GM21619 (cell line): ENCODE measurements at regions not wholly inside any gene's neighbourhood (a gene's known extent, or its start where the extent isn't known, plus 50 kb on each side); places are given as distances from the start of the nearest gene placed in this dataset.

Experiments
- ATAC-seq: cut with Tn5 transposase; IDR thresholded peaks from one replicate; pipeline ENCODE4 v1.9.1; 2021; ENCODE audit not compliant: unreplicated experiment

DNA sequence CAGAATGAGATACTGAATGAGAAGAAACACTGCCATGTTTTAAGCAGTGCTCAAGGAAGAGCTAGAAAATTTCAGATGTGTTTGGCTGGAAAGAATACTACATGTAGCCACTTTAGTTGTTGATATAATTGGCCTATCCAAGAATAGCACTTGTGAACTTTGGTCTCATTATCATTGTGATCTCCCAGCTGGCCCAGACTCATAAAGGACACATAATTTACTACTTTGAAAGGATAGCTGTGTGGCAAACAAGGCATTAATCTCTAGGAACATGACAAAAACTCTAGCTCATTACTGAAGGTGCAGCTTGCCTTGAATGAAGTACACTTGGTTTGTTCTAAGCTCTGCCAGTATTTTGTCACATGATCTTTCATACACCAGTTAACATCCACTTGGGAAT is 356.3 kb downstream of the CSNK1G3 start:
- no peak for ATAC-seq

GRCh38 chr5:123865641-123866040 is 353.7 kb downstream of the CSNK1G3 start:
- ATAC-seq = no peak

DNA sequence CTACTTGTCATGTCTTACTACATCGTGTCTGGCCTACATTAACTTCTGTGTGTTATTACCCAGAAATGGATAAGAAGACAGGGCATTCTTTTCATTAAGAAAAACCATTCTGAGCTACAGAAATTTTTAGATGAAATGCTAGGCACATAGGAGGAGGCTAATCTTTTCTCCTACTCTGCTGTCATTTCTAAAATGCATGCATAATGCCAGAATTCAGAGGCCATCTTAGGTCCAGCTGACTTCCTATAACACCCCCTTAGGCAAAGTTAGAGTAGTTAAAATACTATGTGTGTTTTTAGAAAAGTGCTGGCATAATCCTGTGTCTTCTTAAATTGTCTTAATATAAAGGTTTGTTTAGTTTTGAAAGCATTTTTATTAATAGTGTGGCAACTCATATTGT is 352.6 kb downstream of the CSNK1G3 start:
- ATAC-seq = no peak

DNA sequence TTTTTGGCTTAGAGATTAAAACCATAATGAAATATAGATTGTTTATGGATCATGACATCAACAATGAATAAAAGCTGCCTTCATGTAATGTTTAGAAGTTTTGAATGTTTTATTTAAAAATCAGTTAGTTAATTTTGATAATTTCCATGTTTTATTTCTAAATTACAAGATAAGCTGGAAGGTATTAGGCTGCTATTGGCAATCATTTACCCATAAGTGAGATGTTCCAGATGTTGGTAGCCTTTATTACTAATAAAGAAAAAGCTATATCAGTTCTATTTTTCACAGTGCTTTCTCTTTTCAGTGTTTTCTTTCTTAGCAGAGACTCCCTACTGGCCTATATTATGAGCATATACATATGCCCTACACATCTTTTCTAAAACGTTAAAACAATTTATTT is 347.0 kb downstream of the CSNK1G3 start:
- no peak for ATAC-seq

GRCh38 chr5:123856766-123857165 is 344.8 kb downstream of the CSNK1G3 start:
- no peak for ATAC-seq

DNA sequence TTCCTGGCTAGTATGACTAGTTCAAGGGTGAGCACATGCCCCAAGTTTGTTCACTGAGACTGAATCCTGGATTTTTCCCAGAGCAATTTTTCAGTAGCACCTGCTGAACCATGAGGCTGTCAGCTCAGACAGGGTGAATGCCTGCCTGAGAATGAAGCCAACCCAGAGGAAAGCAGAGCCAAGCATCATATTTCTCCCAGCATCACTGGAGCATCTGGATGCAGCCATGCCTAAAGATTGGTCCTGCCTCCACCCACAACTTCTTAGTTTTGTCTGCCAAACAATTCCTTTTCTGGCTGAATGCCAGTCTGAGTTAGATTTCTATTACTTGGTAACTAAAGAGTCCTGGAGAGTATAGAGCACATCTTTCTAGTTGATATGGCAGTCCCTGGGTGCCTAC is 343.6 kb downstream of the CSNK1G3 start:
- ATAC-seq = no peak

DNA sequence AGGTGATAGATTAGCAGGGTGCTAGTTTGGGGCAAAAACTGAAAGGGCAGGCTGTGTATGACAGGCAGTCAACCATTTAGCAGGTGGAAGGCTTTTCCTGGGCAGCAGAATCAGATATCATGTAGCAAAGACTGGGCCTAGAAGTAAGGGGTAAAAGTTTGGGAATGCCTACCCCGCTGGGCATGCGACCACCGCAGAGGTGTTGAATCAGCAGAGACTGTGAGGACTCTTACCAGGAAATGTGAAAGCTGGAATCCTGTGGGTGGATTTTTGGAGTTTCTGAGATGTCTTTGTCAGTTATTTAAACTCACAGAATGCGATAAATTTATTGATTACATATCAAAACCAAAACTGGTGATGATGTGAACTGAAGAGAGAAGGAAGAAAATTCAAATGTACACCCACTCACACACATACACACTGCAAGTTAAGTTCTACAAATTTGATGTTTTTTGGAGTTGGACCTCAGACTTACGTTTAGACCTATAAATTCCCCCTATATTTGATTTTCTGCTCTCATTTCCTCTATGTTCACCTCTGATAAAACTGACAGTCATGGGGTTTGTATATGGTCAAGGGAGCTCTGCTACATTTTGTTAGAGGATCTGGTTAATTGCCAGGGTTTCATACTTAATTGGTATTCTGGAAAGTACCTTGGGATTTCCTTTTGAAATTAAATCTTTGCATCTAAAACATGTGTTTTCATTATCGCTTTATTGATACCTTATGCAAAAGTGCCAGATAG is 333.6 kb downstream of the CSNK1G3 start:
- no peak for ATAC-seq

- no peak for ATAC-seq
These were observed 332.9 kb downstream of the CSNK1G3 start for GRCh38 chr5:123844873-123845272.

DNA sequence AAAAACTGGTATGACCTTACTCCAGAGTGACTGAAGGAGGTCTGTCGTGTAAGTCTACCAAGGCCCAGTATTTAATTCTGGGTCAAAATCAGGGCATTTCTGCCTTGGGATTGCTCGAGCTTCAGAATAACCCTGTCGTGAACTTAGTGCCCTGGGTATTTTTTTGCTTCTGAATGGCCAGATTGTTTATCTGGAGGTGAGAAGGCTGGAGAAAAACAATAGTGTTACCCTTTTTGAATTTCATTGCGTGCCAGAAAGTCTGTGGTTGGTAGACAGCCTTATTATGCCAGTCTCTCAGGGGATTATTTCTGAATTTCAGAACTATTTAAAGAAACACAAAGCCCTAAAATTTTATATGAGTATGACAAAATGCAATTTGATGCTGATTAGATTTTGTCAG is 323.4 kb downstream of the CSNK1G3 start:
- no peak for ATAC-seq

DNA sequence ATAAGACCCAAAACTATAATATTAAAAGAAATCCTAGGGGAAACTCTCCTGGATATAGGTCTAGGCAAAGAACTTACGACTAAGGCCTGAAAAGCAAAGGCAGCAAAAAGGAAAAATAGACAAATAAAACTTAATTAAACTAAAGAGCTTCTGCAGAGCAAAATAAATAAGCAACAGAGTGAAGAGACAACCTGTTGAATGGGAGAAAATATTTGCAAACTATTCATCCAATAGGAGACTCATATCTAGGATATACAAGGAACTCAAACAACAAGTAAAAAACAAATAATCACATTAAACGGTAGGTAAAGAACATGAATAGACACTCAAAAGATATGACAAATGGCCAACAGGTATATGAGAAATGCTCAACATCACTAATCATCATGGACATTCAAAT is 318.6 kb downstream of the CSNK1G3 start:
- ATAC-seq = no peak

- no peak for ATAC-seq
These were observed 315.8 kb downstream of the CSNK1G3 start for GRCh38 chr5:123827811-123828210.

DNA sequence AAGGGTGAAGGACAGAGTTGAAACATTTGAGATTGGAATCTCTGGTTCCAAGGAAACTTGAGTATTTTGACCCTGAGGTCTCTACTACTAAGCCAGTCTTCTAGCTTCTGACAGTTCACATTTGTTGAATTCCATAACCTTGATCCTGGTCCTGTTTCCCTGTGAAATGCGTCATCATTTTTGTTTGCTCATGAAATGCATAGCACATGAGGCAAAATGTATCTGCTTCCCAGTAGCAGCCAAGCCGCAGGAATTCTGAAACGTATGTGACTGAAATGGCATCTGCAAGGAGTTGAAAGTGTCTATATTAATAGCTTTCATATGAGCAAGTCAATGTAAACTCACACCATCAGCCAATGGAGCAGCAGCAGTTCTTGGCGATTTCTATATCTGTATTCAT is 307.9 kb downstream of the CSNK1G3 start:
- ATAC-seq = no peak

- ATAC-seq = no peak
These were observed 307.4 kb downstream of the CSNK1G3 start for GRCh38 chr5:123819386-123819785.

DNA sequence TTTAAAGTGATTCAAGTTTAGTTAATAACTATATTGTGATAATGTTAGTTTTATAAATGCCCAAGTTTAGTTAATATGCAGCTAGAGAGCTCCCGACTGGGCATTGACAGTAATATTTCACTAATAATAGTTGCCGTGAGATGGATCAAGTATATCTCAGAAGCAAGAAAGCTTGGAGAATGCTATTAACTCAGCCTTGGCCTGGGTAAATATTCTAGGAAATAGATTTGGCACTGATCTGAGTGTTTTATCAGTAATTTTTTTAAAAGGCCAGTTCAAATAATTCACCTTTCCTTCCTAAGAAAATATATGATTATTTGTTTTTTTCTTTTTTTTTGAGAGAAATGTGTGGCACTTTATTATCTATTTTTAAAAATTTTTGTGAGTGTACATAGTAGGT is 305.3 kb downstream of the CSNK1G3 start:
- ATAC-seq = no peak

- ATAC-seq = no peak
These were observed 303.0 kb downstream of the CSNK1G3 start for GRCh38 chr5:123814801-123815470.

DNA sequence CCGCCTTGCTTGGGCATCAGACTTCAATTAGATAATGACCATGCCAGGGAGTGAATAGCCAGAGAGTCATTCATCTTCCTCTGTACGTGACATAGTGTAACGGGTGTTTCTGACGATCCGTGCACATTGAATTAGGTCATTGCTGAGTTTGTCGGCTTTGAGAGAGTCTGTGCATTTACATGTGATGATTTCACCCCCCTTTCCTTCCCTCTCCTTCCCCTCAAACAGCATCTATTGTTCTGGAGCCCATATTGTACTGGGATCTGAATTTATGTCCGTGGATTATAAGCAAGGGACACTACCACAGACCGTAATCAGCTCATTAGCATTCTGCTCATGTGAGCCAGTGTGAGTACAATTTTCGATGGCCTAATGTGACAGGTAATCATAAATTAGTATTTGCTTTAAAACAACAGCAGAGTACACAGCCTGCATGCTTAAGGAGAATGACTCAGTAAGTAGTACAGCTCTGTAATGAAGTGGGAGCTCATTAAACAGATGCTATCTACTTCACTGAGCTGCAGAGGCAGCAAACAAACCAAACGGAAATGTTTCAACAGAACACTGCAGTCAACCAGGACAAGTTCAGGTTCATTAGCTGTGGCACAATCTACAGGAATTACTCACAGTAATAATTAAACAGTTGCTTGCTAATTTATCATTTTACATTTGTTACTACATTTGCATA is 302.1 kb downstream of the CSNK1G3 start:
- ATAC-seq = peak; percentile 48

DNA sequence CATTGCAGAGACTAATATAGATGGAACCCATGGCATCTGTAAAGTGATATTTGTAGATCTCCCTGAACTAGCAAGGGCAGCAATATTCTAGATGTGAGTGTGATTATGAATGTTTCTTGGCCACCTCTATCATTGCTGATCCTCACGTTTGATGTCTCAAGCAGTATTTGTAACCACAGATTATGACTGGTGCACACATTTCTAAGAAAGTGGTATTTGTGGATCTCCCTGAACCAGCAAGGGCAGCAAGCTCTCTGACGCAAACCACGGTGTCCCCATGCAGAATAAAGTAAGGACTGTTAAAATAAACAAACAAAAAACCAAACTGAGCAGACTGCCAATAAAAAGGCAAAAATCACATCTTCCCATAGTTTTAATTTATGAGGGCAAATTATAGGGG is 301.3 kb downstream of the CSNK1G3 start:
- ATAC-seq = no peak

- ATAC-seq = no peak
These were observed 299.9 kb downstream of the CSNK1G3 start for GRCh38 chr5:123811831-123812230.

GRCh38 chr5:123810746-123811340 is 298.9 kb downstream of the CSNK1G3 start:
- ATAC-seq = no peak

GRCh38 chr5:123810253-123810652 is 298.3 kb downstream of the CSNK1G3 start:
- ATAC-seq = no peak

- no peak for ATAC-seq
These were observed 297.7 kb downstream of the CSNK1G3 start for GRCh38 chr5:123809594-123810221.
